ENCODE measurements at regions not wholly inside any gene's neighbourhood (a gene's known extent, or its start where the extent isn't known, plus 50 kb on each side); places are given as distances from the start of the nearest gene placed in this dataset.
"Not testable (repeated sequence)": the region's sequence is repeated elsewhere in the genome, so short reads cannot be mapped to it uniquely, and the experiment has no call there.

- DNase-seq, result no peak
These were observed 51.3 kb upstream of the SUB1 start for GRCh38 chr5:32534041-32534440.

- no peak for DNase-seq
These were observed 53.4 kb upstream of the SUB1 start for GRCh38 chr5:32531885-32532520.

- DNase-seq, result not testable (repeated sequence)
These were observed 58.0 kb upstream of the SUB1 start for GRCh38 chr5:32527321-32527720.

- DNase-seq, result no peak
These were observed 58.5 kb upstream of the SUB1 start for GRCh38 chr5:32526810-32527209.

- peak; percentile 53 for DNase-seq
These were observed 61.7 kb upstream of the SUB1 start for GRCh38 chr5:32523625-32524024.

- DNase-seq, result peak; percentile 76
These were observed 62.8 kb upstream of the SUB1 start for GRCh38 chr5:32522429-32523143.

GRCh38 chr5:32521481-32521880, 63.9 kb upstream of the SUB1 start:
- no peak for DNase-seq

GRCh38 chr5:32520972-32521371, 64.4 kb upstream of the SUB1 start:
- DNase-seq, result no peak

GRCh38 chr5:32520356-32520755, 65.0 kb upstream of the SUB1 start:
- no peak for DNase-seq

GRCh38 chr5:32519508-32519907, 65.8 kb upstream of the SUB1 start:
- DNase-seq, result no peak

GRCh38 chr5:32514806-32515205, 70.3 kb upstream of the ZFR start:
- no peak for DNase-seq

- no peak for DNase-seq
These were observed 68.4 kb upstream of the ZFR start for GRCh38 chr5:32512926-32513325.

- DNase-seq, result peak; percentile 30
These were observed 67.3 kb upstream of the ZFR start for GRCh38 chr5:32511776-32512374.

- peak; percentile 43 for DNase-seq
These were observed 66.3 kb upstream of the ZFR start for GRCh38 chr5:32510860-32511259.

- peak; percentile 29 for DNase-seq
These were observed 64.6 kb upstream of the ZFR start for GRCh38 chr5:32508806-32509805.

- DNase-seq, result no peak
These were observed 63.3 kb upstream of the ZFR start for GRCh38 chr5:32507738-32508434.

GRCh38 chr5:32506799-32507198, 62.3 kb upstream of the ZFR start:
- no peak for DNase-seq

- DNase-seq, result no peak
These were observed 61.7 kb upstream of the ZFR start for GRCh38 chr5:32506201-32506661.

- DNase-seq, result no peak
These were observed 61.2 kb upstream of the ZFR start for GRCh38 chr5:32505756-32506155.

GRCh38 chr5:32504989-32505596, 60.6 kb upstream of the ZFR start:
- peak; percentile 95 for DNase-seq

GRCh38 chr5:32504329-32504988, 59.9 kb upstream of the ZFR start:
- peak; percentile 36 for DNase-seq
